ENCODE measurements at regions not wholly inside any gene's neighbourhood (a gene's known extent, or its start where the extent isn't known, plus 50 kb on each side); places are given as distances from the start of the nearest gene placed in this dataset.
"Not testable (repeated sequence)": the region's sequence is repeated elsewhere in the genome, so short reads cannot be mapped to it uniquely, and the experiment has no call there.

DNA sequence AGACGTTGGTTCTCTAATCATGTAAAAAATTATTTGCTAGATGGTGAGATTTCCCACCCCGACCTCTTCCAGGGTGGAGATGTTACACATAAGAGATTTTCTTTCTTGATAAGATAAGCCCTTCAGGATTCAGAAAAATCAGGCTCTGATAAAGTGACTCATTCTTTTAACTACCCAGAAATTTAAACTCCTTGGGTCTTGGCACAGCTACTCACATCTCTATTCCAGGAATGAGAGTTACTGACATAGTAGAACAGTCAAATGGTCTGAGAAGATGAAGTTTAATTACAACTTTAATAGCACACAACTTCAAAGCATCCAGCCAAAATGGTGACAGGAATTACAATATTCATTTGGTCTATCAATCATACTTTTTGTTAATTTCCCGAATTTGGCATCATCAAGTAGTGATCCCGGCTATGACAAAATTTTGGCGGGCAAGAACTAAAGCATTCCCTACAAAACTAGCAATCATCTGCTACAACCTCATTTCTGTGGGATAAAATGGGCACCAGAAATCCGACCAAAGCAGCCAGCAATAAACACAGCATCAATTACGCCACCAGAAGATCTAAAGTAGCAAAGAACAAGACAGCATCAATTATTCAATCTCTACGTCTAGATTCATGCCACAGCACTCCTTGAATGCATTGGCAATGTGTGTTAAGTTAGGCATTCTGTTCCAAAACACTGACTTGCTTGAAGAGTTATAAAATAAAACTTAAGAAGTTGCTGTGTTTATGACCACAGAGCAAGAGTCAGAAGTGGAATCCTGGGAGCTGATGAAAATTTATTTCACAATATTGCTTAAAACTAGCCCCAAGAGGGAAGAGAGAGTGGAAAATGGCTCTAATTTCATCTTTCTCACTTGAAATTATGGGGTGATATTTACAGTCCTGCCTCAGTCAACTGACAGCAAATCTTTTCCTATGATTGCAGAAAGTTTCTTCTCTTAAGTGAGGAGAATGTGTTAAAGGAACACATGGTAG, 565.7 kb upstream of the ANKRD30A start:
- DNase-seq (ENCODE audit: low read depth in 3 of 3), result no peak

GRCh38 chr10:36556468-36556867, 568.9 kb upstream of the ANKRD30A start:
- DNase-seq (ENCODE audit: low read depth in 3 of 3), result no peak

DNA sequence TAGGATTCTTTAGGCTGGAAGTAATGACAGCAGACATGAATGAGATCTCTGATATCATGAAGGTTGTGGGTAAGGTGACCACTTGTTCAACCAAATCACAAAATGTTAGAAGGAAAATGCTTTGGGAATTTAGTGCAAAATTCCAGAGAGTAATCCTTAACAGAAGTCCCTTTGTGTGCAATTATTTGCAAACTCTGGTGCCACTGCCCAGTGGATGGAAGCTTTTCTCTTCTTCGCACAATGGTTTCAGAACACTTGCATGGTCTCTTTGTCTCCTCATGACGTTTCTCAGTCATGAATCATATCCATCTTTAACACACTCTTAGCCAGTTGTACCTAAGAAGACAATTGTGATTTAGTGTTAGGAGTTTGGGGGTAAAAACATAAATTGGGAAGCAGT, 570.4 kb upstream of the ANKRD30A start:
- no peak for DNase-seq (ENCODE audit: low read depth in 3 of 3)

- no peak for DNase-seq (ENCODE audit: low read depth in 3 of 3)
Observed at GRCh38 chr10:36547965-36548364, 577.4 kb upstream of the ANKRD30A start.

DNA sequence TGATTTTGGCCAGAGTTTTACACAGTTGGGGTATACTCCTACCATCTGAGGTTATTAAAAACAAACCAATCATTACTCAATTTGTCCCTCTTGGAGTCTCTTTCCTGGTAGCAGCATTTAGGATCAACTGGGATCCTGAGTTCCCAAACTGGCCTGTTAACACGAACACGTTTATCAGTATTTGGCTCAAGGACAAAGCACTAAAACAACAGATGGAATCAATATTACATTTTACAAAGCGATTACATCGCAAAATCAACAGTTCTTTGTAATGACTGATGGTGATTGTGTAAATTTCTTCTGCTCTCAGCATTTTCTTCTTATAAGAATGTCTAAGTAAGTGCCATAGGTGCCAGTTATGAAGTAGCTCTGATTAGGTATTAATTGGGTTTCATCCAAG, 582.9 kb upstream of the ANKRD30A start:
- no peak for DNase-seq (ENCODE audit: low read depth in 3 of 3)

DNA sequence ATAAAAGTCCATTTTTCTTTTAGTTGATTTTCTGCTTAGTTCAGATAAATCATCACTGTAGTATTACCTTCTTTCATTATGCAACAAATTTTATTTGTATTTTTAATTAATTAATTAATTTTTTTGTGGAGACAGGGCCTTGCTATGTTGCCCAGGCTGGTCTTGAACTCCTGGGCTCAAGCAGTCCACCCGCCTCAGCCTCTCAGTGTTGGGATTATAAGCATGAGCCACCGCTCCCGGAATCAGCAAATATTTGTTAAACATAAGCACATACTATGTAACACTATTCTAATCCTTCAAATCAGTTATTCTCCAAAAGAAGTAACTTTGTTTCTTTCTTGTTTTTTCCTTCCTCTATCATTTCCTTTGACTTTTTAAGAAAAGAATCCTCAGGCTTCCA, 584.8 kb upstream of the ANKRD30A start:
- DNase-seq (ENCODE audit: low read depth in 3 of 3), result no peak

GRCh38 chr10:36538953-36539586, 586.3 kb upstream of the ANKRD30A start:
- no peak for DNase-seq (ENCODE audit: low read depth in 3 of 3)

DNA sequence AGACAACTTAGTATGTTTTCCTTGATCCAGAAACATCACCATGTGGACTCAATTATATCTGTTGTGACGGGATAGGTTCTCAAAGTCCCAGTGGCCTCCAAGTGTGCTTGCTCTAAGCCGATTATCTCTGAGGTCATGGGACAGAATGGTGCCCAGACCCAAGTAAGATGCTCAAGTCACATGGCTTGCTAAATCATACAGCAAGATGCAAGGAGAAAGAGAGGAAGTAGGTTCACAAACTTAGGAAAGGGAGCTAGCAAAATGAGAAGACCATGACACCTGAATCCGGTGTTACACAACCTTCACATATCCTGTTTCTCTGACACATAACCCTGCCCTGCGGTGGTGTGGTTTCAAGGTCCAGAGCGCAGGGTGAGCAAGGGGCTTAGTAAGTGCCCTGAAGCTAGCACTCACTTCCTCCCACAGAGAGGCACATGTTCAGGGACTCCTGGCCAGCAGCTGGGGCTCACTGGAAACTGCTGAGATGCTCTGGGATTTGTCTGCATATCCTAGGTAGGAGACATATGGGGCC, 590.9 kb upstream of the ANKRD30A start:
- no peak for DNase-seq (ENCODE audit: low read depth in 3 of 3)

DNA sequence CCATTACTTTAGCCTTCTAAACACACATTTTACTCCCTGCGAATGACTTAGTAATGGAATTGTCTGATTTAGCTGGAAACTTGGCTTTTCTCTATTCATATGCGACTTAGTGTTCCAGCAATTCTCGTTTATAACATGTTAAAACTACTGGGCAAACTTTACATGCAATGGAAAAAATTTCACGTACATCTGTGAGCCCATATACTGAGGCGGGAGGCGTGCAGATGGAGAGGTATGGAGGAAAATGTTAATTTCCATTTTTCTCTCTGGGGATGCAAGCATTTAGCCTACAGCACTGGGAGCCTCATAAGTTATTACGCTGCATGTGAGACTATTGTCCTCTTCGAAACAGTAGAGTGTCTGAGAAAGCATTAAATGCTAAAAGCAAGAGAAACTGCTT, 591.5 kb upstream of the ANKRD30A start:
- DNase-seq (ENCODE audit: low read depth in 3 of 3), result no peak

- DNase-seq (ENCODE audit: low read depth in 3 of 3), result no peak
Observed at GRCh38 chr10:36533316-36533715, 592.1 kb upstream of the ANKRD30A start.

DNA sequence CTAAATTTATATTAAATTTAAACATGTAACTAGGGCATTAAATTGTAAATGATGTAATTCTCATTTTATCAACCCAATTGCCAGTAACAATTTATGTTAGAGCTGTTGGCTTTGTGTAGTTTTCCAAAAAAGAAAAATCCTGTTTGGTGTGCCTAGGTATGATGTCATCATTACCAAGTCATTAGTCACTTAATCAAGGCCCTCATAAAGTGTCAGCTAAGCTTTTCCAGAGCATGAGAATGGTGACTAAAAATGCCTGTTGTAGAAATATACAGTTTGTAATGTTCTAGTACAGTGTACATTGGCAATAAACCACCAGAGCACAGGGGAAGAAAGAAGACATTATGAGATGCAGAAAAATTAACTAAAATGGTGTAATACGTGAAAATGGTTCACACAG, 593.8 kb upstream of the ANKRD30A start:
- no peak for DNase-seq (ENCODE audit: low read depth in 3 of 3)

GRCh38 chr10:36526033-36526432, 599.4 kb upstream of the ANKRD30A start:
- DNase-seq (ENCODE audit: low read depth in 3 of 3), result no peak

GRCh38 chr10:36524126-36524525, 601.3 kb upstream of the ANKRD30A start:
- not testable (repeated sequence) for DNase-seq (ENCODE audit: low read depth in 3 of 3)

- DNase-seq (ENCODE audit: low read depth in 3 of 3), result no peak
Observed at GRCh38 chr10:36519909-36520308, 605.5 kb upstream of the ANKRD30A start.

- DNase-seq (ENCODE audit: low read depth in 3 of 3), result no peak
Observed at GRCh38 chr10:36516281-36516680, 609.1 kb upstream of the ANKRD30A start.

GRCh38 chr10:36515319-36515718, 610.1 kb upstream of the ANKRD30A start:
- DNase-seq (ENCODE audit: low read depth in 3 of 3), result no peak

DNA sequence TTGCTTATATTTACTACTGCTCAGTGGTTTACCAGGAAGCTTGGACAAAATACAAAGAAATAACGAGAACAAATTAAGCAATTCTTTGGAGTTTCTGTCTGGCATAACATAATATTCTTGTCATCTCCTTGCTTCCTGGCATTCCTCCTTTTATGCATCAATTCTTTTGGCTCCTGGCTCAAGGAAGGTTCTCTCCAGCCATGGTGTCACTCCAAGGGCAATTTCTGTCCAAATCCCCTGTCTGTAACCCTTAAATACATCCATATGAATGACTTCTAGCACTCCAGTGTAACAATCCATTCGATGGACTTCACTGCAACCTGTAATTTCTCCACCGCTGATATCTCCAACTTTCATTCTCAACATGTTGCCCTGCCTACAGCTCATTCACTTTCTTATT, 617.7 kb upstream of the ANKRD30A start:
- no peak for DNase-seq (ENCODE audit: low read depth in 3 of 3)

- no peak for DNase-seq (ENCODE audit: low read depth in 3 of 3)
Observed at GRCh38 chr10:36506697-36507496, 618.5 kb upstream of the ANKRD30A start.

- DNase-seq (ENCODE audit: low read depth in 3 of 3), result no peak
Observed at GRCh38 chr10:36506261-36506660, 619.1 kb upstream of the ANKRD30A start.

DNA sequence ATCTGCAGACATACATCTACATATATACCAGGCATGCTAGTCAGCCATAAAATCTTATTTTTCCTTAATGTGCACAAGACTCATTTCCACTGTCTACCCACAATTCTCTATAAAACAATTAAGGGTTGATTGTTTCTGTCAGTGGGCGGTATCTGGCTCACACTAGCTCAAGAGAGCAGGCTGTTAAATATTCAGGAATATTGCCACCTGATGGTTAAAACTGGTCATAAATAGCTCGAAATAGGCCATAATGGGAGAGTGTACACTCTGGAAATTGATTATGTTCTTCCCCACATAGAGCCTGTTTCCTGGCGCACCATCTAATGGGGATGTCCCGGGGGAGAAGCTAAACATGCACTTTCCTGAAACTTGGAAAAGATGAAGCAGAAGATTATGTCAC, 620.6 kb upstream of the ANKRD30A start:
- DNase-seq (ENCODE audit: low read depth in 3 of 3), result no peak

- DNase-seq (ENCODE audit: low read depth in 3 of 3), result no peak
Observed at GRCh38 chr10:36500266-36500665, 625.1 kb upstream of the ANKRD30A start.

DNA sequence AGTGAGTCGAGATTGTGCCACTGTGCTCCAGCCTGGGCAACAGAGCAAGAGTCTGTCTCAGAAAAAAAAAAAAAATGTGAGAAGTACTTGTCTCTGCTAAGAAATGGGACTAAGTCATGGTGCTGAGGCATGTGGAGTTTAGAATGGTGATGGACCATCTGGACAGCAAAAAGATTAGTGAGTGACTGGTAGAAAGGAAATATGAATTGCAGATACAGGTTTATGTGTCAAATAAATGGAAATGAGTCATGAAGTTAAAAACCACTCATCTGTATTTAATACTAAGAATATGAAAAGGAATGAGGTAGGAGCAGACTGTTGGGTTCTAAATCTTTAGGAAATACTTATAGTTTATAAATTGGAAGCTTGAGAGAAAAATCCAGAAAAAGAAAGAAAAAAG, 625.7 kb upstream of the ANKRD30A start:
- DNase-seq (ENCODE audit: low read depth in 3 of 3), result no peak

Measured in stimulated activated CD4-positive, alpha-beta T cell treated with anti-CD3 and anti-CD28 coated beads, TNF-alpha, amount 100 ng/mL, for 4 hours (primary cell).